Sigmoid colon (tissue), 4 donors: ENCODE measurements at regions not wholly inside any gene's neighbourhood (a gene's known extent, or its start where the extent isn't known, plus 50 kb on each side); places are given as distances from the start of the nearest gene placed in this dataset.

Experiments
- CTCF ChIP-seq, 4 experiments: fragments of 450-650 bp in 3 of 4; fragments of 200-600 bp in 1 of 4; IDR thresholded peaks; one replicate each; pipeline ENCODE4 v1.5.1; 2016 to 2019; ENCODE audit warnings: antibody characterized with exemption in 4 of 4, mild to moderate bottlenecking in 3 of 4, moderate library complexity in 2 of 4
- EP300 ChIP-seq, 4 donors: sonication (generic); formaldehyde crosslinking; IDR thresholded peaks; one replicate each; pipeline ENCODE4 v1.6.1; 2017; ENCODE audit warnings: antibody characterized with exemption in 4 of 4
- POLR2A ChIP-seq, 2 donors: fragments of 450-650 bp; IDR thresholded peaks; one replicate each; pipeline ENCODE4 v1.6.1; 2016; ENCODE audit warnings: antibody characterized with exemption in 2 of 2, mild to moderate bottlenecking in 2 of 2, moderate library complexity in 2 of 2
- POLR2AphosphoS5 ChIP-seq, 4 donors: sonication (generic); formaldehyde crosslinking; IDR thresholded peaks; one replicate each; pipeline ENCODE4 v1.6.1; 2017; ENCODE audit warnings: antibody characterized with exemption in 4 of 4

GRCh38 chr3:194009019-194009418, 126.9 kb upstream of the HES1 start:
- TF ChIP-seq CTCF (IDR thresholded peaks at IDR 0.05) (no peak), POLR2A (IDR thresholded peaks at IDR 0.05) (no peak), EP300 (IDR thresholded peaks at IDR 0.05) (no peak), POLR2AphosphoS5 (IDR thresholded peaks at IDR 0.05) (no peak)
